Prostate gland (tissue), 2 donors: ENCODE measurements at regions not wholly inside any gene's neighbourhood (a gene's known extent, or its start where the extent isn't known, plus 50 kb on each side); places are given as distances from the start of the nearest gene placed in this dataset.
"Not testable (repeated sequence)": the region's sequence is repeated elsewhere in the genome, so short reads cannot be mapped to it uniquely, and the experiment has no call there.

Experiments
- DNase-seq: peaks from one replicate; pipeline ENCODE4 v3.0.0-alpha.2; 2019; ENCODE audit warnings: low spot score
- H3K27ac ChIP-seq, 2 donors: fragments of 200-600 bp; sonication (generic); 2 replicates each; pipeline ENCODE4 v1.5.1; 2017 to 2019
- H3K27me3 ChIP-seq: fragments of 200-600 bp; sonication (generic); replicated peaks from 2 replicates; pipeline ENCODE4 v1.5.1; 2019; ENCODE audit not compliant: insufficient read depth
- H3K36me3 ChIP-seq, 2 donors: fragments of 200-600 bp; sonication (generic); 1 replicate in 1 of 2; 2 replicates in 1 of 2; pipeline versions ENCODE4 v1.5.1 to v1.8.1; 2017 to 2019
- H3K4me1 ChIP-seq: fragments of 200-600 bp; sonication (generic); replicated peaks from 2 replicates; pipeline ENCODE4 v1.5.1; 2019
- H3K4me3 ChIP-seq, 2 donors: fragments of 200-600 bp; sonication (generic); 2 replicates each; pipeline ENCODE4 v1.5.1; 2017 to 2019
- H3K9me3 ChIP-seq: fragments of 200-600 bp; sonication (generic); 2 replicates; pipeline ENCODE4 v1.5.1; 2017
- POLR2A ChIP-seq: fragments of 450-650 bp; IDR thresholded peaks from one replicate; pipeline ENCODE4 v1.6.1; 2016; ENCODE audit warnings: antibody characterized with exemption, mild to moderate bottlenecking
- POLR2AphosphoS5 ChIP-seq: sonication (generic); formaldehyde crosslinking; IDR thresholded peaks from one replicate; pipeline ENCODE4 v1.6.1; 2017; ENCODE audit warnings: antibody characterized with exemption
- WGBS: methylation state at CpG from one replicate; pipeline ENCODE4 v1.1.5; 2018; 5-methylcytosine and 5-hydroxymethylcytosine counted together
- intact Hi-C: fragments of 100-400 bp; cut with DNase I; formaldehyde crosslinking; loops from one replicate; pipeline ENCODE4 v1.14.2; 2022
- TF ChIP-seq, protein P1 (sequence below), 4 experiments: fragments of 200-600 bp in 2 of 4; fragments of 450-650 bp in 2 of 4; sonication (generic) in 2 of 4; IDR thresholded peaks; 1 replicate in 3 of 4; 2 replicates in 1 of 4; pipeline ENCODE4 v1.5.1; 2016 to 2019; ENCODE audit warnings: antibody characterized with exemption in 4 of 4, mild to moderate bottlenecking in 2 of 4, moderate library complexity in 2 of 4

DNA sequence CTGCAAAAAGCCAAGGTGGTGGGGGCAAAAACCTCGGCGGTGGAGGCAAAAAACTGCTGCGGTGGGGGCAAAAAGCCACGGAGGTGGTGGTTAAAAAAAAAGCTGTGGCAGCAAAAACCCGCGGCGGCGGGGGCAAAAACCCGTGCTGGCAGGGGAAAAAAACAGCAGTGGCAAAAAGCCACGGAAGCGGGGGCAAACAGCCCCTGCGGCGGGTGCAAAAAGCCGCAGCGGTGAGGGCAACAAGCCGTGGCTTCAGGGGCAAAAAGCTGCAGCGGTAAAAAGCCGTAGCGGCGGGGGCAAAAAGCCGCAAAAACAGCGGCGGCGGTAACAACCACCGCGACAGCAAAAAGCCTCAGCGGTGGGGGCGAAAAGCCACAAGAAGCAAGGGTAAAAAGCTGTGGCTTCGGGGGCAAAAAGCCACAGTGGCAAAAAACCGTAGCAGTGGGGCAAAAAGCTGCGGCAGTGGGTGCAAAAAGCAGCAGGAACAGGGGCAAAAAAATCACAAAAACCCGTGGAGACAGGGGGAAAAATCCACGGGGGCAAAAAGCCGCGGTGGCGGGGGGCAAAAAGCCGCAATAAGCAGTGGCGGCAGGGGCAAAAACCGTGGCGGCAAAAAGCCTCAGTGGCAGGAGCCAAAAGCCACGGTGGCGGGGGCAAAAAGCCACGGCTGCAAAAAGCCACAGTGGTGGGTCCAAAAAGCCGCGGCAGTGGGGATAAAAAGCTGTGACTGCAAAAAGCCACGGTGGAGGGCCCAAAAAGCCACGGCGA is 193.7 kb downstream of the SHCBP1 start:
- no peaks in the 10 kb centered on the region for H3K9me3 ChIP-seq
- no peaks in the 10 kb centered on the region for H3K36me3 ChIP-seq
- no peak overlapping the region for H3K4me3 ChIP-seq
- no peaks in the 10 kb centered on the region for H3K27me3 ChIP-seq
- intact Hi-C loops: no loop called here
- TF ChIP-seq, protein P1, sequence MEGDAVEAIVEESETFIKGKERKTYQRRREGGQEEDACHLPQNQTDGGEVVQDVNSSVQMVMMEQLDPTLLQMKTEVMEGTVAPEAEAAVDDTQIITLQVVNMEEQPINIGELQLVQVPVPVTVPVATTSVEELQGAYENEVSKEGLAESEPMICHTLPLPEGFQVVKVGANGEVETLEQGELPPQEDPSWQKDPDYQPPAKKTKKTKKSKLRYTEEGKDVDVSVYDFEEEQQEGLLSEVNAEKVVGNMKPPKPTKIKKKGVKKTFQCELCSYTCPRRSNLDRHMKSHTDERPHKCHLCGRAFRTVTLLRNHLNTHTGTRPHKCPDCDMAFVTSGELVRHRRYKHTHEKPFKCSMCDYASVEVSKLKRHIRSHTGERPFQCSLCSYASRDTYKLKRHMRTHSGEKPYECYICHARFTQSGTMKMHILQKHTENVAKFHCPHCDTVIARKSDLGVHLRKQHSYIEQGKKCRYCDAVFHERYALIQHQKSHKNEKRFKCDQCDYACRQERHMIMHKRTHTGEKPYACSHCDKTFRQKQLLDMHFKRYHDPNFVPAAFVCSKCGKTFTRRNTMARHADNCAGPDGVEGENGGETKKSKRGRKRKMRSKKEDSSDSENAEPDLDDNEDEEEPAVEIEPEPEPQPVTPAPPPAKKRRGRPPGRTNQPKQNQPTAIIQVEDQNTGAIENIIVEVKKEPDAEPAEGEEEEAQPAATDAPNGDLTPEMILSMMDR (IDR thresholded peaks at IDR 0.05): no peak
- TF ChIP-seq POLR2AphosphoS5 (no peak), POLR2A (no peak)
- no peak for DNase-seq
- no peak overlapping the region for H3K27ac ChIP-seq
- WGBS: 33% methylated on average over 48 of the region's 48 CpGs
- no peaks in the 10 kb centered on the region for H3K4me1 ChIP-seq

DNA sequence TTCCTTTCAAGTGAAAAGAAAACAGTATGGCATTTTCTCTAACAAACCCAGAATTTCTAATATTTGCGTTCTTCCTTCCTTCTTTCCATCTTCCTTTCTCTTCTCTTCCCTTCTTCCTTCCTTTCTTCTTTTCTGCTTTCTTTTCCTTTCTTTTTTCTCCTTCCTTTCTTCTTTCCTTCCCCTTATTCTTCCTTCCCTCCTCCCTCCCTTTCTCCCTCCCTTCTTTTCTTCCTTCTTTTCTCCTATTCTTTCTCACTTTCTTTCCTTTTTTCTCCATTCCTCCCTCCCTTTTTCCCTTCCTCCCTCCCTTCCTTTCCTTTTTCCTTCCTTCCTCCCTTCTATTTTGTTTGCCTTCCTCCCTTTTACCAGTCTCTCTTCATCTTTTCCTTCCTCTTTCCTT is 194.8 kb downstream of the SHCBP1 start:
- WGBS: 74% methylated on average over 1 of the region's 1 CpG
- Histone ChIP-seq H3K27me3 (no peaks in the 10 kb centered on the region), H3K4me3 (no peak overlapping the region), H3K9me3 (no peaks in the 10 kb centered on the region), H3K4me1 (no peaks in the 10 kb centered on the region), H3K36me3 (no peaks in the 10 kb centered on the region), H3K27ac (no peak overlapping the region)
- TF ChIP-seq, protein P1 (IDR thresholded peaks at IDR 0.05): no peak
- TF ChIP-seq POLR2A (no peak), POLR2AphosphoS5 (no peak)
- intact Hi-C loops: no loop called here
- no peak for DNase-seq

DNA sequence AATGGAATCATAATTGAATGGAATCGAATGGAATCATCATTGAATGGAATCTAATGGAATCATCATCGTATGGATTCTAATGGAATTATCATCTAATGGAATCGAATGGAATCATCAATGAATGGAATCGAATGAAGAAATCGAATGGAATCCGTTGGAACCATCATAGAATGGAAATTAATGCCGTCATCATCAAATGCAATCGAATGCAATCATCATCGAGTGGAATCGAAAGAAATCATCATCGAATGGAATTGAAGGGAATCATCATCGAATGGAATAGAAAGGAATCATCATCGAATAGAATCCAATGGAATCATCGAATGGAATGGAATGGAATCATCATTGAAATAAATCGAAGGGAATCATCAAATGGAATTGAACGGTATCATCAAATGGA is 217.2 kb downstream of the SHCBP1 start:
- Histone ChIP-seq H3K27me3 (no peaks in the 10 kb centered on the region), H3K4me3 (no peak overlapping the region), H3K36me3 (no peaks in the 10 kb centered on the region), H3K27ac (no peak overlapping the region), H3K4me1 (no peaks in the 10 kb centered on the region), H3K9me3 (no peaks in the 10 kb centered on the region)
- DNase-seq: no peak
- intact Hi-C loops: no loop called here
- TF ChIP-seq, protein P1 (IDR thresholded peaks at IDR 0.05): no peak
- no peak for TF ChIP-seq POLR2AphosphoS5
- TF ChIP-seq POLR2A: no peak
- 76% methylated on average over 16 of the region's 16 CpGs for WGBS

DNA sequence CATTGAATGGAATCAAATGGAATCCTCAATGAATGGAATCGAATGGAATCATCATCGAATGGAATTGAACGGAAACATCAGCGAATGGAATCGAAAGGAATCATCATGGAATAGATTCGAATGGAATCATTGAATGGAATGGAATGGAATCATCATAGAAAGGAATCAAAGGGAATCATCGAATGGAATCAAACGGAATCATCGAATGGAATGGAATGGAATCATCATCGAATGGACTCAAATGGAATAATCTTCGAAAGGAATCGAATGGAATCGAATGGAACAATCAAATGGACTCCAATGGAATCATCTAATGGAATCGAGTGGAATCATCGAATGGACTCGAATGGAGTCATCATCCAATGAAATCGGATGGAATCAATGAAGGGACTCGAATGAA is 222.6 kb downstream of the SHCBP1 start:
- H3K4me3 ChIP-seq, H3K27ac ChIP-seq, H3K36me3 ChIP-seq, intact Hi-C loops, H3K4me1 ChIP-seq, H3K9me3 ChIP-seq, H3K27me3 ChIP-seq: not testable (repeated sequence)
- 76% methylated on average over 18 of the region's 18 CpGs for WGBS
- DNase-seq: peak; percentile 18

DNA sequence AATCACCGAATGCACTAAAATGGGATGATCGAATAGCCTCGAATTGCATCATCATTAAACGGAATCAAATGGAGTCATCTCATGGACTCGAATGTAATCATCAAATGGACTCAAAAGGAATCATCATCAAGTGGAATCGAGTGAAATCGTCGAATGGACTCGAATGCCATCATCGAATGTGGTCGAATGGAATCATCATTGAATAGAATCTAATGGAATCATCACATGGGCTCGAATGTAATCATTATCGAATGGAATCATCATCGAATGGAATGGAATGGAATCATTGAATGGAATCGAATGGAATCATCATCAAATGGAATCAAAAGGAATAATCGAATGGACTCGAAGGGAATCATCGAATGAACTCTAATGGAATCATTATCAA is 224.3 kb downstream of the SHCBP1 start:
- H3K4me3 ChIP-seq, H3K27me3 ChIP-seq, H3K27ac ChIP-seq, H3K4me1 ChIP-seq, intact Hi-C loops, DNase-seq, H3K36me3 ChIP-seq, H3K9me3 ChIP-seq: not testable (repeated sequence)
- 66% methylated on average over 18 of the region's 18 CpGs for WGBS

DNA sequence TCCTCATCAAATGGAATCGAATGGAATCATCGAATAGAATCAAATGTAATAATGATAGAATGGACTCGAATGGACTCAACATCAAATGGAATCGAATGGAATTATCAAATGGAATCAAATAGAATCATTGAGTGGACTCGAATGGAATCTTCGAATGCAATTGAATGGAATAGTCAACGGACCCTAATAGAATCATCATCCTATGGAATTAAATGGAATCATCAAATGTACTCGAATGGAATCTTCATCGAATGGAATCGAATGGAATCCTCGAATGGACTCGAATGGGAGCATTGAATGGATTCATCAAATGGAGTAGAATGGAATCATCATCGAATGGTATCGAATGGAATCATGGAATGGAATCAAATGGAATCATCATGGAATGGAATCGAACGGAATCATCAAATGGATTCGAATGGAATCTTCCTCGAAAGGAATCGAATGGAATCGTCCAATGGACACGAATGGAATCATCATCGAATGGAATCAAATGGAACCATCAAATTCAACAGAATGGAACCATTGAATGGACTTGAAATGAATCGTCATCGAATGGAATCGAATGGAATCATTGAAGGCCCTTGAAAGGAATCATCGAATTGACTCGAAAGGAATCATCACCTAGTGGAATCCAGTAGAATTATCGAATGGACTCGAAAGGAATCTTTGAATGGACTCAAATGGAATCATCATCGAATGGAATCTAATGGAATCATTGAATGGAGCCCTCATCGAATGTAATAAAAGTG is 224.9 kb downstream of the SHCBP1 start:
- H3K27me3 ChIP-seq, H3K36me3 ChIP-seq, intact Hi-C loops, H3K9me3 ChIP-seq, H3K4me3 ChIP-seq, H3K4me1 ChIP-seq, H3K27ac ChIP-seq: not testable (repeated sequence)
- WGBS: 74% methylated on average over 31 of the region's 31 CpGs
- DNase-seq: peak; percentile 45

DNA sequence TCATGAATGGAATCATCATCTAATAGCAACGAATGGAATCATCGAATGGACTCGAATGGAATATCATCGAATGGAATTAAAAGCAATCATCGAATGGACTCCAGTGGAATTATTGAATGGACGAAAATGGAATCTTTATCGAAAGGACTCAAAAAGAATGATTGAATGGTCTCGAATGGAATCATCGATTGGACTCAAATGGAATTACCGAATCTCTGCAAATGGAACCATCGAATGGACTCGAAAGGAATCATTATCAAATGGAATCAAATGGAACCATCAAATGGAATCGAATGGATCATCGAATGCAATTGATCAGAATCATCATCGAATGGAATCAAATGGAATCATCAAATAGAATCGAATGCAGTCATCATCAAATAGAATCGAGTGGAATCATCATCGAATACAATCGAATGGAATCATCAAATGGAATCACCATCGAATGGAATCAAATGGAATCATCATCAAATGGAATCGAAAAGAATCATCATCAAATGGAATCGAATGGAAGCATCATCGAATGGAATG is 225.7 kb downstream of the SHCBP1 start:
- DNase-seq: peak; percentile 47
- 79% methylated on average over 23 of the region's 23 CpGs for WGBS
- H3K27me3 ChIP-seq, intact Hi-C loops, H3K4me3 ChIP-seq, H3K27ac ChIP-seq, H3K9me3 ChIP-seq, H3K4me1 ChIP-seq, H3K36me3 ChIP-seq: not testable (repeated sequence)

DNA sequence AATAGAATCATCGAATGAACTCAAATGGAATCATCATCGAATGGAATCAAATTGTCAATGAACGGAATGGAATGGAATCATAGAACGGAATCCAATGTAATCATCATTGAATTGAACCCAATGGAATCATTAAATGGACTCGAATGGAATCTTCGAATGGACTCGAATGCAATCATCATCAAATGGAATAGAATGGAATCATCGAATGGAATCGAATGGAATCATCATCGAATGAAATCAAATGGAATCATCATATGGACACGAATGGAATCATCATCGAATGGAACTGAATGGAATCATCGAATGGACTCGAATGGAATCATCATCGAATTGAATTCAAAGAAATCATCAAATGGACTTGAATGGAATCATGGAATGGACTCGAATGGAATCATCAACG is 226.2 kb downstream of the SHCBP1 start:
- H3K9me3 ChIP-seq, H3K36me3 ChIP-seq, H3K4me1 ChIP-seq, H3K27ac ChIP-seq, H3K27me3 ChIP-seq, intact Hi-C loops, DNase-seq, H3K4me3 ChIP-seq: not testable (repeated sequence)
- 72% methylated on average over 17 of the region's 17 CpGs for WGBS

DNA sequence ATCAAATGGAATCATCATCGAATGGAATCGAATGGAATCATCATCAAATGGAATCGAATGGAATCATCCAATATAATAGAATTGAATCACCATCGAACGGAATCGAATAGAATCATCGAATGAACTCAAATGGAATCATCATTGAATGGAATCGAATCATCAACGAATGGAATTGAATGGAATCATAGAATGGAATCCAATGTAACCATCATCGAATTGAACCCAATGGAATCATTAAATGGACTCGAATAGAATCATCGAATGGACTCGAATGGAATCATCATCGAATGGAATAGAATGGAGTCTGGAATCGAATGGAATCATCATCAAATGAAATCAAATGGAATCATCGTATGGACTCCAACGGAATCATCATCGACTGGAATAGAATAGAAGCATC is 227.0 kb downstream of the SHCBP1 start:
- H3K4me3 ChIP-seq, H3K36me3 ChIP-seq, H3K4me1 ChIP-seq, H3K27me3 ChIP-seq, H3K27ac ChIP-seq, intact Hi-C loops, H3K9me3 ChIP-seq, DNase-seq: not testable (repeated sequence)
- 67% methylated on average over 18 of the region's 18 CpGs for WGBS
